ENCODE measurements at regions not wholly inside any gene's neighbourhood (a gene's known extent, or its start where the extent isn't known, plus 50 kb on each side); places are given as distances from the start of the nearest gene placed in this dataset.
A peak's percentile ranks its signal among the peaks of the same experiment; 100 is the strongest.
"Not testable (repeated sequence)": the region's sequence is repeated elsewhere in the genome, so short reads cannot be mapped to it uniquely, and the experiment has no call there.

DNA sequence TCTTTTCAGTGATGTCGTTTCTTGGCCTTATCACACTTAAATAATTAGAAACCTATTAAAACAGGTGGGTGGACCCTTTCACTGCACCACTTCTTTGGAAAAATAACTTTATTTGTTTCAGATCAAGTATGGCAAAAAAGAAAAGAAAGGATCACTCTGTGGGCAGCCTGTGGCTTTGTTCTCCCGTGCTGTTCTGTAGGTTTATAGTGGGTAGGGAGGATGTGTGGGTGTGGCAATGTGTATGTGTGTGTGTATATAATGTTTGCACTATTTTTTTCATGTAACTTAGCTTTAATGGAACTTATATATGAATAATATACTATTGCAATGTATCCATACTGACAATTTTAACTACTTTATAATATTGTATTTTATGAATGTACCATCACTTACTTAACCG, 85.9 kb downstream of the ACTBL2 start:
- DNase-seq (ENCODE audit: low spot score), result no peak

DNA sequence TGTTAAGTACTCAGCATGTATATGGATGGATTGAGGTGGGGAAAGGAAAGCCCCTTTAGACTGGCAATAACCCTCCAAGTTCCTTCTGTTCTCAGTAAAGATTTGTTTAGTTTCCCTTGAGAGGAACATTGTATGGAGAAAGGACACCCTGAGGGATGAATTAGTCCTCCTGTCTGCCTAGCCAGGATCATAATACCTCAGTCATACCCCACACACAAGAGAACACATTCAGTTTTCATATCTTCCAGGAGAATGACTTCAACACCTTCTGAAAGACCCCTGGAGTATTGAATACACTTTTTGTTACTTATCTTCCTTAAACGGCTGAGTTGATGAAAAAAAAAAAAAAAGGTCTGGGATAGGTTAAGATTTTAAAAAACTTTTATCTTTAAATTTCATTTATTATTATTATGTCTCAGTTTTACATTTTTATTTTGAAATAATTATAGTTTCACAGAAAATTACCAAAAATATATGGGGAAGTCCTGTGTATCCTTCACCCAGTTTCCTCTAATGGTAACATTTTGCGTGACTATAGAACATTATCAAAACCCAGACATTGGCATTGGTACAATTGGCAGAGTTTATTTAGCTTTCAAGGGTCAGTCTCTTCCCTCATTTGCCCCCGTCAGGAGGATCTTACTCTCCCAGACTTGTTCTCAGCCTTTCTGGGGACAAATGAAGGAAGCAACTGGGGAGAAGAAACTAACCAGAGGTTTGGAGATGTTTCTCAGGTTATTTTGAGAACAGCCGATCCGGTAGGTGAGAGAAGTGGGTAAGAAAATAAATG, 88.0 kb downstream of the ACTBL2 start:
- no peak for DNase-seq (ENCODE audit: low spot score)

DNA sequence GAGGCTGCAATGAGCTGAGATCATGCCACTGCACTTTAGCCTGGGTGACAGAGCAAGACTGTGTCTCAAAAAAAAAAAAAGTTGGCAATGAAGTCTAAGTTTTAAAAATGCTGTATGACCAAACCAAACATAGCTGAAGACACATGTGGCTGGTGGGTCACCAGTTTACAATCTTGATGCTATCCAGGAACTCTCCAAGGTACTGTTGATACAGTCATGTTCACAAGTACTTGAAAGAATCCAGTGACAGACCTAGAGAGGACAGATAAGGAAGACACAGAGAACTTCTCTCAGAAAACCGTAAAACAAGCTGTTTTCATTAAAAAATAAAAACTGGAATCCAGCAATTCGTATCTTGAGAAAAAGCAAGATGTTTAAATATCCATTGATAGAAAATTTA, 95.7 kb downstream of the ACTBL2 start:
- DNase-seq (ENCODE audit: low spot score), result peak; percentile 47

DNA sequence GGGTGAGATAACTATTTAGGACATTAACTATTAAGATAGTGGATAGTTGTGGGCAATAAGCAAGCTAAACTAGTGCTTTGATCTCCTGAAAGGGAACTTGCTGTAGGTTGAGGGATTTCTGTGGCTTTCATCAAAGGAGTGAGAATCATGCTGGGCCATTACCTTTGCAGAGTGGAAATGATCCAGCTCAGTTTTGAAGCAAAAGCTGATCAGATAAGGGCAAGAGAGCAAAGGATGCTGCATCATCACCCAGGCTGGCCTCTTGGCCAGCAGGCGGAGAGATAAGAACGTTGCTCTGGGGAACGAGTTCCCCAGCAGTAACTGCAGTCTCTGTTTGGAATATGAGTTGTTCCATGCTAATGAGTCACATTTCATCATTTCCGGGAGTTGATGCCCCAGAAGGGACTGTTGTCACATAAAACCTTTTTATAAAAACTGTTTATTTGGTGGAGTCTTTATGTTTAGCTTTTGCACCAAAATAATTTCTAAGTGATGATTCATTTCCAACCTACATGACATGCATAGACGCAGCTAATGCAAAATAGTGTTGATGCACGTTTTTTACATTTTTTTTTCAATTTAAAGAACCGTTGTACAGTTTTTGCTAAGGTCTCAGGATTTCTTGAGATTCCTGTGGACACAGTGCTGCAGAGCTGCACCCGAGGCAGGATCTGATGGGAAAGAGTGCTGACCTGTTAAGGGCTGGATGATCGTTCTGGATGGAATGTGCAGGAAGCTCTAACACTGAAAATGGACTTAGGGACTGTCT, 99.3 kb downstream of the ACTBL2 start:
- DNase-seq (ENCODE audit: low spot score), result peak; percentile 73

DNA sequence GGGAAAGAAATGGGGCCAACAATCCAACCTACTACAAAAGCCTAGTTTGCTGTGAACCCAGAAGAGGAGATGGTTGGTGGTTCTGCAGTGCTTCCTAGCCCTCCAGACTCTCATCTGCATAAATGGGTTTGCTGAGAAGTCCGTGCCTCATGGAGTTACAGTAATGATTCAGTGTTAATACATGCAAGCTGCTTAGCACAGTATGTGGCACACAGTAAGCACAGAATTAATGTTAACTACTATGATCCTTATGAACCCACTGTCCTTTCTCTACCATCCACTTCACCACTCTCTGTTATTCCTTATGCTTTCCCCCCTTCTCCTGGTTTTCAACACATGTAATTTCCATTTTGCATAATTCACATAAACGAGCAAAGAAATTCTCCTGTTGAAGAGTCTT, 100.0 kb downstream of the ACTBL2 start:
- DNase-seq (ENCODE audit: low spot score), result no peak

DNA sequence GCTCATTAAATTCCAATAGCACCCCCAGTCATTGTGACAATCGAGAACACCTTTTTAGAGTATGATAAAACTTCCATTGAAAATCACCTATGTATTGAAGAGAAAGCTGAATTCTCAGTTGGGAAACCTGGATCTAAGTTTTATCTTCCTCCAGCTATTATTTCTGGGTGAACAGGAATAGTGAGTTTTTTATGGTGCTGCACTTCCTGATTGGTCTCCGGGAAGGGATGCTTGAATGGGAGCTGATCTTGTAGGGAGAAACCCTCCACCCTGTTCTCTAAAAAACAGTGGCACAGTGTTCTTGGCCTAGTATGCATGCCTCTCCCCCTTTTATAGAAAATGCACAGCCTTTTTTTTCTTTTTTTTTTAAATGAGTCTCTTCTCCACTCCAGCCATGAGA, 112.2 kb downstream of the ACTBL2 start:
- no peak for DNase-seq (ENCODE audit: low spot score)

DNA sequence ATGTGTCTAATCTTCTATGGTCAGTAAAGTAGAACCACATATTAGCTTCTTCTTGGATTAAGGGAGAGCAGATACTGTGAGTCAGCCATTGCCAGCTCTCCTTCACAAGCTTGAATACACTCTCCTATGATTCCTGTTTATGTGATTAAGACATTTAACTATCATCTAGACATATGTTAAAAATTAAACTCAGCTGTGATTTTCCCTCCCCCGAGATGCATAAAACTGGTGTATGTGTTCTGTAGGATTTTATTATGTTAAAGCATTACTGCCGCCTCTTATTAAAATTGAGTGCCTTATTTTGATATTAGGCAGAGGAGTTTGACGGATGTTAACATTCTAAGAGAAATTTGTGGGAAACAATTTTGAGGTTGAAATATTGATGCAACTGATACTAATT, 114.6 kb downstream of the ACTBL2 start:
- no peak for DNase-seq (ENCODE audit: low spot score)

DNA sequence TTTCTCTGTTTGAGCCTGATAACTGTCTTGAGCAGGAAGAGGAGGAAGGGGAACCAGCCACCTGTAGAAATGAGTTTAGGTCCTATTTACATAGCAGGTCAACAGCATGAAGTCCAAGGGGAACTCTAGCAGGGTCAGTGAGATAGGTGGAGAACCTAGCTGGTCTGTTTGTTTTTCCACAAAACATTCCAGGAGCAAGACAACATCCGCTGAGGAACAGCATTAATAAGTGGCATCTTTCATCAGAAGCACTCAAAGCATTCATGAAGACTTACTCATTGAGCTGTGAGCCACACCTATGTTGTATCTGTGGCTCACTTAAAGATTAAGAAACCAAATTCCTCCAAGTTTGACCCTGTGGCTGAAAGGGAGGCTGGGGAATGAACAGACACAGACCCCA, 115.9 kb downstream of the ACTBL2 start:
- DNase-seq (ENCODE audit: low spot score), result no peak

DNA sequence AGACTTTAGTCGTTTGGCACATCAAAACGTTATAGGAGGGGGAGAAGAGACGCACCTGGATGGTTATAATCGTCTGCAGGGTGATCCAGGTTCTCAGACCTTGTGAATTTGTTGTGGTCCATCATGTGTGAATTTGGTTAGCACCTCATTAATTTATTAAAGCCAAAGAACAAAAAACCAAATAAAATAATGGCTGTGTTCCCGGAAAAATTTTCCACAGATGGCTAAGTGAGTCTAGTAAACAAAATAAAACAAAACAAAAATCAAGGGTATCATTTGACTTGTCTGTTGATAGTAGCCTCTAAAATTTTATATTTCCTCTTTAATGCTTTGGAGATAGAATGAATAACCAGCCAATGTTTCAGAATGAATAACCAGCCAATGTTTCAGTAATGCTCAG, 119.7 kb downstream of the ACTBL2 start:
- DNase-seq (ENCODE audit: low spot score), result no peak

DNA sequence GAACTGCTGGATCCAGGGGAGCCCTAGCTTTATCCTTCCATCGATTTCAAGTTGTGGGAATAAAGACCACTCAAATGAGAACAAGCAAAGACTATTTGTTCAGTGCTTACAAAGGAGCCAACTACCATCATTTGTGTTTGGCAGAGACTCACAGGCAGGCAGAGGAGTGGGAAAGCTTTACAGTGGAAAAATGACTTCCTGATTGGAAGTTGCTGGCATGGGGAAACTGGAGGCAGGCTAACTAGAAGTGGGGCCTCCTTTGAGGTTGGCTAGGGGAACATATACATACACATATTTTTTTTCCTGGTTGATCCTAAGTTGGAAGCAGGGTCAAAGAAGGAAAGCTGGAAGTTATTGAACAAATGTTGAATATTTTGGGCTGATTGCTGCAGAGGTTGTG, 121.7 kb downstream of the ACTBL2 start:
- DNase-seq (ENCODE audit: low spot score), result no peak

DNA sequence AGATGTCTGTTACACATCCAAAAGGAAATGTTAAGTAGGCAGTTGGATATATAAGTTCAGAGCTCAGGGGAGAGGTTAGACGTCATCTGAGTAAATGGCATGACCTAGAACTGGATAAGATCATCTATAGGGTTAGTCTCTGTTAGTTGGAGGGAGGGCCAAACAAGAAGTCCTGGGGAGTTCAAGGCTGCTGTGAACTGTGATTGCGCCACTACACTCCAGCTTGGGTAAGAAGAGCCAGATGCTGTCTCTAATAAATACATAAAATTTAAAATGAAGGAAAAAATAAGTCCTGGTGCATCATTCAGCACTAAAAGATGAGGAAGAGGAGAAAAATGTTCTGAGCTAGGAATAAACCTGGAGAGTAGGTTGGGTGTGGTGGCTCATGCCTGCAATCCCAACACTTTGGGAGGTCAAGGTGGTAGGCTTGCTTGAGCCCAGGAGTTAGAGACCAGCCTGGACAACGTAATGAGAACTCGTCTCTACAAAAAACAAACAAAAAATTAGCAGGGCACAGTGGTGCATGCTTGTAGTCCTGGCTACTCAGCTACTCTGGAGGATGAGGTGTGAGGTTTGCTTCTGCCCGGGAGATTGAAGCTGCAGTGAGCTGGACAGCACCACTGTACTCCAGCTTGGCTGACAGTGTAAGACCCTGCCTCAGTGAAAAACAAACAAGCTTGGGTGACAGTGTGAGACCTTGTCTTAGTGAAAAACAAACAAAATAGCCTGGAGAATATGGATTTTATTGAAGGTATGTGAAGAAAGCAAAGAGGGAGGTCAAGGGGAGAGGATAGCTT, 123.6 kb downstream of the ACTBL2 start:
- DNase-seq (ENCODE audit: low spot score), result no peak

DNA sequence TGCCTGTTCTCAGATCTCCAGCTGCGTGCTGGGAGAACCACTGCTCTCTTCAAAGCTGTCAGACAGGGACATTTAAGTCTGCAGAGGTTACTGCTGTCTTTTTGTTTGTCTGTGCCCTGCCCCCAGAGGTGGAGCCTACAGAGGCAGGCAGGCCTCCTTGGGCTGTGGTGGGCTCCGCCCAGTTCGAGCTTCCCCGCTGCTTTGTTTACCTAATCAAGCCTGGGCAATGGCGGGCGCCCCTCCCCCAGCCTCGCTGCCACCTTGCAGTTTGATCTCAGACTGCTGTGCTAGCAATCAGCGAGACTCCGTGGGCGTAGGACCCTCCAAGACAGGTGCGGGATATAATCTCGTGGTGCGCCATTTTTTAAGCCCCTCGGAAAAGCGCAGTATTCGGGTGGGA, 125.8 kb downstream of the ACTBL2 start:
- DNase-seq (ENCODE audit: low spot score), result not testable (repeated sequence)

DNA sequence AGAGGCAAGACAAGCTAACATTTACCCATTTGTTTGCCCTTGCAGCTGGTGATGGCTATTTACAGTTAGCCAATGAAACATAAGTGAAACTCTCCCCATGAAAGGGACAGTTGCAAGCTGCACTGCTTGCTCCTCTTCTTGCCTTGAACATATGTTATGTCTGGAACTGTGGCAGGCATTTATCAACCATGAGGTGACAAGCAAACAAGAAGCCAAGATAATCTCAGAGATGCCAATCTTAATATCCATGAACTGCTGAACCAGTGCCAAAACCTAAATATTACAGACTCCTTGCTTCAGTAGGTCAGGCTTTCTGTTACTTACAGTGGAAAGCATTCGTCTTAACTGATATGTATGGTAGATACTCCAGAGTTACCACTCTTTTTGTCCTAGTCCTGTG, 133.4 kb downstream of the ACTBL2 start:
- no peak for DNase-seq (ENCODE audit: low spot score)

DNA sequence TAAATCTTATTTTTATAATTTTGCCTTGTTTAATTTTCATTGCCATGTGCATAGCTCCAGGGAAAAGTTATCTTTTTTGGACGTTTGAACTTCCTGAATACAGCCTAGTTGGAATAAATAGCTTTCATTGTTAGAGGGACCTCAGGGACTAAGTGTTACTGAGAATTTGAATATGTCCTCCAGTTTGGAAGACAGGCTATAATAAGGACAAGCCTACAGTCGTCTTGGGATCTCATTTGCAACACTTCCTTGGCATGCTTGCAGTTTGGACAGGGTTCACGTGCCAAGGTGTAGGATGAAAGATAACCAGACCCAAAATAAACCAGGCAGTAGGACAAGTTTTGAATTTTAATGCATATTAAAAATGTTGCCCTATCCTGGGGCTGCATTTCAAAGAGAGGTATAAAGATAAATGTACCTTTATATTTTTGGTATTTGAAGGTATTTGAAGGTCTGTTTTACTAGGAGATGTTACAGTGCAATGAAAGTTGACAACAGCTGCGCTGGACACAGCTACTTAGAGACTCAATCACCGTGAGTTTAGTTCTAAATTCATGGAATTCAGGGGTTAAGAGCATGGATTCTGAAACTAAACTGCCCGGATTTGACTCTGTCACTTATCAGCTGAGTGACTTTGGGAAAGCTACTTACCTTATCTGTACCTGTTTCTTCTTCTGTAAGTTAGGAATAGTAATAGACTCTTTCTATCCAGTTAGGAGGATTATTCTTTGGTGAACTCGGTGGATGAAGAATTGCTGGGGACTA, 134.1 kb downstream of the ACTBL2 start:
- DNase-seq (ENCODE audit: low spot score), result no peak

DNA sequence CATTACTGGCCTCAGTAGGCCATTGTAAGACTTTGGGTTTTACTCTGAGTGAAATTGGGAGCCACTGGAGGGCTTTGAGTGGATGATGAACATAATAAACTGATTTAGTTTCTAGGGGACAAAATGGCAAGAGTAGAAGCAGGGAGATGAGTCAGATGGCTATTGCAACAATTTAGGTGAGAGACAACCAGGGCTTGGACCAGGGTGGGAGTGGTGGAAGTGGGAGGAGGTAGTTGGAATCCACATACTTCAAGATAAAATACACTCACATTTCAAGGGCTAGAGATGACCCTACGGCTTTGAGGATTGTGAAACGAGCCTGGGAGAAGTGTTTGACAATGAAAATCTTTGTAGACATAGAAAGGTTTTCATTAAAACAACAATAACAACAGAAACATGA, 136.3 kb downstream of the ACTBL2 start:
- DNase-seq (ENCODE audit: low spot score), result no peak

DNA sequence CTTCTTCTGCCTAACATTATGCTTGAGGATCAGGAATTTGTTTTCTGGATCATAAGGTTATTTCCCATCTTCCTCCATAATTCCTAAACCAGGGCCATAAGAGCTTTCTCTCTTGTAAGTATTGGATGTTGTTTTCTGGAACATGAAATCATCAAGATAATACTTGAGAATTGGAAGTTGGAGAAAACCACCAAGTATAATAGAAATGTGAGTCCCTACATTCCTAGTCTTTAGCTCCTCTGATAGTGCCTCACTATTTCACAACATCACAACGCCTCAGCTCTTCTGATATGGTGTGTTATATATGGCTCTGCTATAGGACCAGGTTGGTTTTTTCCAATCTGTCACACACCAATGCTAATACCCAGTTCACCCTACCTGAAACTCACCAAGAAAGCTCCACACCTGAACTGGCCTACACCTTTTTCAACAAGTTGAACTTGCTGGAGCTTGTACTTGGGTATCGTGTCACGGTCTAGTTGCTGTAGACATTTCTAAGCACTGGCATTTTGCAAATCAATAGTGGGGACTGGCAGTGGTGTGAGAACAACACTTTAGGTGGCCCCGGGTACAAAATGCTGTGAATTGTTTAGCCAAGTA, 141.1 kb downstream of the ACTBL2 start:
- DNase-seq (ENCODE audit: low spot score), result no peak

DNA sequence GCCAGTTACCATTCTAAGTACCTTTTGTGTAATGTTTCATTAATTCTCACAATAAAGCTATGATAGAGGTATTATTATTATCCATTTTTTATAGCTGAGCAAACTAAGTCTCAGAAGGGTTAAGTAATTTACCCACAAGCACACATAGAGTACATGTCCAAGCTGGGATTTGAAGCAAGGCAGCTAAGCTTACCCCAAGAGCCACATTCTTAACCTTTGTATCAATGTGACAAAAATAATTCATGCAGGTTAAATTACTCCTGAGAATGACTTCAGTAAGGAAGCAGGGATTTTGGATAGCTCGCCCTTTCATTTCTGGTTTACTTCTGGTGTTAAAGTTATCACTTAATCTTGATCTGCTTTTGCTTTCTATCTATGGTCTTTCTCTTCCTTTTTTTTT, 141.9 kb downstream of the ACTBL2 start:
- no peak for DNase-seq (ENCODE audit: low spot score)

DNA sequence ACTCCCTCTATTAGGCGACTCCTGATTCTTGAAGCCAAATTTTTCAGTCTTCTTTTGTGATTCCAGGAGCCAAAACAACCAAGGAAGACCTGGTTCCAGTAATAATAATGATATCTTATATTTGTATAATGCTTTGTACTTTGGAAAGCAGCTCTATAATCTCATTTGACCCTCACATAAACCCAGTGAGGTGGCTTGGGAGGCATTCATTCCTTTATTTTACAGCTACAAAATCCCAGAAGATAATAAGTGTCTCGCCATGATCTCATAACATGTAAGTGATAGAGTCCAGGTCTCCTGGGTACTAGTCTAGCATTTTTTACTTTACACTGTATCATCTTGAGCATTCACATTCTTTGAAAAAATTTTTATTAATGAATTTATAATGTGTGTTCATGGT, 143.1 kb downstream of the ACTBL2 start:
- DNase-seq (ENCODE audit: low spot score), result no peak

DNA sequence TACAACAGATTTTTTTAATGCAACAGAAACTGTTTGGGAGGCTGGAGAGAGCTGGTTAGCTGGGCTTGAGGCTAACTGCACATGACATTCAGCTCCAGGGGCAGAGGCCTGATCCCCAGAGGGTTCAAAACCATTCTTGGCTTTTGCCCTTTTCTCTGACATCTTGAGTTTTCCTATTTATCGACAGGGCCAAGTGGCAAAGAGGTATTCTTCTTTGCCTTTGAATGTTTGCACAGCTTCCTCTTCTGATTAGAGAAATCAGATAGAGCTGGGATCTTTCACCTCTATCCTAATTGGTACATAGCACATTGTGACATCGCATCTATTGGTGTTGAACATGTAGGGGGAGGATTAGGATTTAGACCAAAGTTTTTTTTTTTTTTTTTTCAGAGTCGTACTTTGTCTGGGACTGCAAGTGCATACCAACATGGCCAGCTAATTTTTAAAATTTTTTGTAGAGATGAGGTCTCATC, 143.7 kb downstream of the ACTBL2 start:
- no peak for DNase-seq (ENCODE audit: low spot score)

DNA sequence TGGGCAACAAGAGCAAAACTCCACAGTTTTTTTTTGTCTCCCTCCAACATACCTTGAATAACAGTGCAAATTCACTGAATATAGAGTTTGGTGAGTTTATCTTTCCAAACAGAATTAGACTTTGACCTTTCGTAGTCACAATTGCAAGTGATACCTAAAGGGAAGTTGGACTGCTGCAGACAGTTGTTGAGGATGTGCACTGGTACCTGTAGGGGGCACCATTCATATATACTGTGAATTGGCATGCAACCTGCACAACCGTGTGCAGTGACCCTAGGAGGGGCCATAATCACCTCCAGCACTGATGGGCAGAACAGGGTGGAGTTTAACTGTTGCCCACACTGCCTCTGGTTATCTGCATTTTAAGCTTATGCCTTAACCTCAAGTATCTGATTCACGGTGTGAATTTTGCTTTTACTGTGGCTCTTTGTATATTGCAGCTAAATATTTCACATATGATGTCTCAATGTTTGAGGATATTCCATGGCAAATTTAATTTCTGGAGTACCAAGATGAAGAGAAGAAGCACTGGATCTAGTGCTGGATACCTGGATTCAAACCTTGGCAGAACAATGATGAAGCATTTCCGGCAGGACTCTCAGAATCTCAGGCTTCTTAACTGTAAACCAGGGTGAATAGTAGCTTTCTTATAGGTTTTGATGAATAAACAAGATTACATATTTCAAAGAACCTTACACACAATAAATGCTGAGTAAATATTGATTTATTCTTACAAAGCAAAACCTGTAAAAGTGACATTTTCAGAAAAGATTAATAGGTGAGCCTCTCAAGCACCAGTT, 144.3 kb downstream of the ACTBL2 start:
- DNase-seq (ENCODE audit: low spot score), result no peak
